ENCODE measurements at regions not wholly inside any gene's neighbourhood (a gene's known extent, or its start where the extent isn't known, plus 50 kb on each side); places are given as distances from the start of the nearest gene placed in this dataset.
A peak's percentile ranks its signal among the peaks of the same experiment; 100 is the strongest.

- no peak for DNase-seq
Measured at GRCh38 chr20:17023806-17024205, 203.0 kb upstream of the PCSK2 start.

GRCh38 chr20:17024513-17025119 is 202.2 kb upstream of the PCSK2 start:
- DNase-seq, result no peak

GRCh38 chr20:17026346-17026745 is 200.5 kb upstream of the PCSK2 start:
- DNase-seq, result no peak

- no peak for DNase-seq
Measured at GRCh38 chr20:17029698-17030097, 197.1 kb upstream of the PCSK2 start.

DNA sequence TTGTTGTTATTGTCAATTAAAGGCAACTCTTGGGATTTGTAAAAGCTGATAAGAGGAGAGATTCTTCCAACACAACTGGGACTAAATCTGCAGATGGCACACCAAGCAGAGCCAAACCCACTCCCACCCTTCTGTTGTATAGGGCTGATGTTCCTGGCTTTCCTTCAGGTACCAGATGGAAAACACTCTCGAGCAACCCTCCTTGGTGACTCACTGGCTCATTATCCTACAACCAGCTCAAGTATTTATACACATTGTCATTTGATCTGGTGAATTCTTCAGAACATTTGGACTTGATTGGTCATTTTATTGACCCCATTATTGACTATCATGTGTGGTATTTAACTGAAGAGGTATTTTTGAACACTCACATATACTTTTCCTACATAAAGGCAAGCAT is 190.3 kb upstream of the PCSK2 start:
- no peak for DNase-seq

- no peak for DNase-seq
Measured at GRCh38 chr20:17042122-17042521, 184.7 kb upstream of the PCSK2 start.

- no peak for DNase-seq
Measured at GRCh38 chr20:17043323-17043722, 183.5 kb upstream of the PCSK2 start.

DNA sequence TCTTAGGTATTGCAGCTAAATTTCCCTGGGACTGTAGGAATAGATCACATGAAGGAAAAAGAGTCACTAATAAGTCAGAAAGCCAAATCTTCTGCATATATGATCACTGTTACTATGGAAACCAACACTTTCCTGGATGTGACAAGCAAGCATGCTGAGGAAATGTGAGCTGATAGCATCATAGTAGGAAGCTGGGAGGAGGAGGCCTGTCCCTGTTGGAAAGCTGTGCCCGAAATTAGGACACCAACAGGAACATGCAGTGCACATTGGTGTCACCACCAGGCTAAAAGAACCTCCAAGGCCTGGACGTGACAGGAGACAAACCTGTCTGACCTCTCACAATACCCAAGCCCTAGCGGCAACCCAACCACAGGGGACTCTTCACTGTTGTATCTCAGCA is 181.9 kb upstream of the PCSK2 start:
- DNase-seq, result no peak

- no peak for DNase-seq
Measured at GRCh38 chr20:17059465-17059864, 167.4 kb upstream of the PCSK2 start.

GRCh38 chr20:17061715-17062114 is 165.1 kb upstream of the PCSK2 start:
- DNase-seq, result no peak

- DNase-seq, result no peak
Measured at GRCh38 chr20:17062712-17063111, 164.1 kb upstream of the PCSK2 start.

DNA sequence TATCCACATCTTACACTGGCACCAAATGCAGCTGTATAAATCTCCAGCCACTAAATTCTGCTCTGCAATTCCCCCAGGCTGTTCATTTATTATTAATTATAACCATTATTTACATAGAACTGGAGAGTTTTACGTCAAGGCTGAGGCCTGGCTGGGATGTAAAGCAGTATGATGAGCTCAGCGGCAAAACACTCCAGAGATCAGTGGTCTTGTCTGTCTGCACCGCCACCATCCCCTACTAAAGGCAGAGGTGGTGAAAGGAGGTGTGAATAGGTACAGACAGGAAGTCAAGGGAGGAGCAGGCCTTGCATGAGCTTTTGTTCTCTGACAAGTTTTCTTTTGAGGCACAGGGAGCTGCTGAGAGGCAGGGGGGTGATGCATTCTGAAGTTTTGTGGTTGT is 159.9 kb upstream of the PCSK2 start:
- no peak for DNase-seq

DNA sequence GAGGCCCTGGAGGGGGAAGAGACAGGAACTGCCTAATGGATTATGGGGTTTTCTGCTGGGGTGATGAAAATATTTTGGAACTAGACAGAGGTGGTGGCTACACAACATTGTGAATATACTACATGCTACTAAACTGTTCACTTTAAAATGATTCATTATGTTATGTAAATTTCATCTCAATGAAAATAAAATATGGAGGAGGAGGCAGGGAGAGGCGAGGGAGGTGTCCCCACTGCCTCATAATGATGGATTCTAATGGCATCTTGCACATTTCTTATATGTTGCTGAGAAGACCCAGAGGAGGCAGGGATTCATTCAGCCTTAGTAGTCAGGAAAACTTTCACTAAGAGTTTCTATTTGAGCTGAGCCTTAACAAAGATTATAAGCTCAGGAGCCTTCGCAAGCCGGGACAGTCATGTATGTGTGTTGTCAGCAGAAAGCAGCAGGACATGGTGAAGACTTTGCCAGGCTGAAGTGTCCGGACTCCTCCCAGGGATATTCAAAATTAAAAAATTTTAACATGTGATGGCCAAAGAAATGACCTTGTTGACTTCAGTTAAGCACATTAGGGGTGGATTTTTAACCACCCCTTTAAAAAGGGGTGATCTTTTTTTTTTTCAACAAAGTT is 158.6 kb upstream of the PCSK2 start:
- no peak for DNase-seq

GRCh38 chr20:17077030-17077429 is 149.8 kb upstream of the PCSK2 start:
- DNase-seq, result no peak

- DNase-seq, result peak; percentile 13
Measured at GRCh38 chr20:17083738-17084137, 143.1 kb upstream of the PCSK2 start.

GRCh38 chr20:17084909-17085308 is 141.9 kb upstream of the PCSK2 start:
- no peak for DNase-seq

DNA sequence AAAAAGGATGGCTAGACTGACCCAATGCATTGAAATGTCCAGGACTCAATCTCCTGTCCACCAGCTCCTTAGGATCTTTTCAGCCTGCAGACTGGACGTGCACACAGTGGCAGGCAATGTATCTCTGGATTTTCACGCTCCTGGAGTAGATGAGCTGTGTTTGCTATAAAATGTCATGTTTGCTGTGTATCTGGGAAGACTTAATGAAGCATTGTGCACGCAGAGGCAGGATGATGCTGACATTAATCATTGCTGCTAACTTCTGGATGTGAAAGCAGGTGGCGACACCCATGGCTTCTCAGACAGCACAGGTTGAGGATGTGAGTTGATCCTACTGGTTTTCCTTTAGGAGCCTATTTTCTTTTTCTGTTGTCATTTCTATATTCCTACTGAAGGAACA is 133.1 kb upstream of the PCSK2 start:
- DNase-seq, result no peak

DNA sequence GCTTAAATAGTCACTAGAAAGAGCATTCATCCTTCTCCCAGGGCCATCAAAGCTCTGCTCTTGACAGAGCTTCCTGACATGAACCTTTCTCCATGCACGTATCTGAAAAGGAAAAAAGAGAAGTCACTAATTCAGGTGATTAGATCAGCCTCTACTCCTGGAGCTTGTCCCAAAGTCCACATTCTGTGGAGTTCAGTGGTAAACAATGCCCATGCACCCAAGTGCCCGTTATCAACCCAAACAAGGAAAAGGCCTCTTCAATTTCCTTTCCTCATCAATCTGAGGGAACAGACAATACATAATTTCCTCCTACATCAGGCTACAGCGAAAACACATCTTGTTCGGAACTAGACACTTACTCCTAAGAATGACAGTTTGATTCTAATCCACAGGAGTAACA is 129.2 kb upstream of the PCSK2 start:
- no peak for DNase-seq

DNA sequence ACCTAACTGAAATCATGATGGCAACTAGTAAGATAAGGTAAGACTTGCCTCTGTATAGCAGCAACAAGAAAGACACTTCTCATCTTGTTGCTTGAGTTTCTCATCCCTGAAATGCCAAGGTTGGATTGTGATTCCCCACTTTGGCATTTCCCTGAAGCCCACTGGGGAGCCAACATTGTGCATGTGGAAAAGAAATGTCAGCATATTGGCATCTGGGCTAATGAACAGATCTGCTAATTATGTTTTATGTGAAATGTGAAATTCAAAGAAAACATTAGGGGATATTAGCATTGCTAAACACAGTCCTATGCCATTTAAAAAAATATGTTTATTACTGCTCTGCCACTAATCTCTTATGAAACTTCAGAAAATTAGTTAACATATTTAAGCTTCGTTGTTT is 126.3 kb upstream of the PCSK2 start:
- no peak for DNase-seq

- DNase-seq, result no peak
Measured at GRCh38 chr20:17107127-17107526, 119.7 kb upstream of the PCSK2 start.

DNA sequence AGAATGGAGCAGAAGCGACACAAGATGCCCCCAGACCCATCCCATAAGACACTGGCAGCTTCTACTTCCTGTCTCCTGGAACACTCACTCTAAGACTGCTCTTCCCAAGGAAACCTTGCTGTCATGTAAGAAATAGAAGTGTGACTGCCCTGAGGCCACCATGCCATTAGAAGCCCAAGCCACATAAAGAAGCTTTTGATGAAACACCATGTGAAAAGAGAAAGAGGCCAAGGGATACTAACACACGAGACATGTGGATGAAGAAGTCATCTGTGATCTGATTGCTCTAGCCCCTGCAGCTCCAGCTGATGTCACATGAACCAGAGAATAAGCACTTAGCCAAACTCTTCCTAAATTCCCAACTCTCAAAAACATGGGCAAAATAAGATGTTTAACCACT is 117.9 kb upstream of the PCSK2 start:
- no peak for DNase-seq

GRCh38 chr20:17109307-17109706 is 117.5 kb upstream of the PCSK2 start:
- no peak for DNase-seq

GRCh38 chr20:17128206-17128605 is 98.6 kb upstream of the PCSK2 start:
- no peak for DNase-seq

GRCh38 chr20:17129089-17129488 is 97.8 kb upstream of the PCSK2 start:
- DNase-seq, result no peak

GRCh38 chr20:17137692-17138091 is 89.1 kb upstream of the PCSK2 start:
- no peak for DNase-seq
